ENCODE measurements at regions not wholly inside any gene's neighbourhood (a gene's known extent, or its start where the extent isn't known, plus 50 kb on each side); places are given as distances from the start of the nearest gene placed in this dataset.

- no peak overlapping the region for H3K27ac Mint-ChIP-seq (ENCODE audit: unreplicated experiment)
- no peak overlapping the region for H3K4me3 Mint-ChIP-seq (ENCODE audit: unreplicated experiment)
- DNase-seq (ENCODE audit: extremely low spot score, unreplicated experiment), result no peak
- peaks cover 13% of the 10 kb centered on the region for H3K4me1 Mint-ChIP-seq (ENCODE audit: unreplicated experiment)
- no peak for TF ChIP-seq CTCF (IDR thresholded peaks at IDR 0.05)
- peaks cover 4% of the 10 kb centered on the region for H3K27me3 Mint-ChIP-seq (ENCODE audit: unreplicated experiment)
- H3K9me3 Mint-ChIP-seq (ENCODE audit: unreplicated experiment), result no peaks in the 10 kb centered on the region
- H3K36me3 Mint-ChIP-seq (ENCODE audit: unreplicated experiment), result no peaks in the 10 kb centered on the region
Observed at GRCh38 chr6:165713845-165714466, 50.9 kb upstream of the PDE10A start.

Measured in osteocyte (in vitro differentiated cells).